COLO829 (cell line): ENCODE measurements at regions not wholly inside any gene's neighbourhood (a gene's known extent, or its start where the extent isn't known, plus 50 kb on each side); places are given as distances from the start of the nearest gene placed in this dataset.
A peak's percentile ranks its signal among the peaks of the same experiment; 100 is the strongest.

ENCODE experiments used
- DNase-seq: peaks from one replicate; pipeline ENCODE4 v3.0.0; 2012; ENCODE audit warnings: low spot score

- no peak for DNase-seq
Measured at GRCh38 chr2:12254280-12254860, 462.4 kb upstream of the TRIB2 start.

- no peak for DNase-seq
Measured at GRCh38 chr2:12256206-12256605, 460.5 kb upstream of the TRIB2 start.

GRCh38 chr2:12257476-12257875, 459.3 kb upstream of the TRIB2 start:
- no peak for DNase-seq

DNA sequence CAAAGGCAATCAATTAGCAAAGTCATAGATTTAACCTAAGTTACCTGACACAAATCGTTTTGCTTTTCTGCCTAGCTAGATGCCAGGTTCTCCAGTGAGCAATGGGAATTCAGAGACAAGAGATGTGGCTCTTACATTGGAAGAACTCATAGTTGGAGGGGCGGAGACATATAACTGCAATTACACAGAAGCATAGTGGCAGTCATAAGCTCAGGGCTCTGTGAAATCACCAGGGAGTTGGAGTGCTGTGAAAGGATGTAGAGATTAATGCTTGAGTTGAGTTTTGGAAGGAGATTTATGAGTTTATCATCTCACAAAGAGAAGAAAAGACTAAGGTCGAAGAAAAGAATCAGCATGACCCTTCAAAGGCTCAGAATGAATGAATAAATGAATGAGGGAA, 457.2 kb upstream of the TRIB2 start:
- no peak for DNase-seq

DNA sequence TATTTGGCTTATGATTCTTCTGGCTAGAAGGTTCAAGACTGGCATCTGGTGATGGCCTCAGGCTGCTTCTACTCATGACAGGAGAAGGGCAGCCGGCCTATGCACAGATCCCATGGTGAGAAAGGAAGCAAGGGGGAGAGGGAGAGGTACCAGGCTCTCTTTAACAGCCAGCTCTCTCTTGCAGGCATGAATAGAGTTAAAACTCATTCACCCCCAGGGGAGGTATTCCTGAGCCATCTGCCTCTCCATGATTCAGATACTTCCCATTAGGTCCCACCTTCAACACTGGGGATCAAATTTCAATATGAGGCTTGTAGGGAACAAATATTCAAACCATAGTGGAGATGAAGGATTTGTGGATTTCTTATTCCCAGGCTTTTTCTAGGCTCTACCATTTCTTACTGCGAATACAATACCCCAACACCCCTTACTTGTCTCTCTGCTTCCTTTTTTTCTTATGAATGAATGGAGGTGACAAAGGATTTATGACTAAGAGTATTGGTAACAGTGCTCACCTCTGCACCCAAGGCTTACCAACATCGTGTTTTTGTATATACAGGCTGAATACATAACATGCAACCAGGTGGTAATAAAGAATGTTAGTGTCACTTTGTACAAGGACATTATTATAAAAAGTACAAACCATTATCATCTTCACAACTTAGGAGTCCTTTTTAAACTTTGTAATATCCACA, 454.6 kb upstream of the TRIB2 start:
- no peak for DNase-seq

- DNase-seq, result no peak
Measured at GRCh38 chr2:12262681-12263436, 453.9 kb upstream of the TRIB2 start.

- DNase-seq, result no peak
Measured at GRCh38 chr2:12263730-12264129, 453.0 kb upstream of the TRIB2 start.

DNA sequence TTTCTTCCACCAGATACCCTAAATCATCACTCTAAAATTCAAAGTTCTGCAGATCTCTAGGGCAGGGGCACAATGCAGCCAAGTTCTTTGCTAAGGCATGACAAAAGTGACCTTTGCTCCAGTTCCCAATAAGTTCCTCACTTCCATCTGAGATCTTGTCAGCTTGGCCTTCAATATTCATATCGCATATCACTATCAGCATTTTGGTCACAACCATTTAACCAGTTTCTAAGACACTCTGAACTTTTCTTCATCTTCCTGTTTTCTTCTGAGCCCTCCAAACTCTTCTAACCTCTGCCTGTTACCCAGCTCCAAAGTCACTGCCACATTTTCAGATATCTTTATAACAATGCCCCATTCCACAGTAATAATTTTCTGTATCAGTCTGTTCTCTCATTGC, 452.6 kb upstream of the TRIB2 start:
- DNase-seq, result no peak

DNA sequence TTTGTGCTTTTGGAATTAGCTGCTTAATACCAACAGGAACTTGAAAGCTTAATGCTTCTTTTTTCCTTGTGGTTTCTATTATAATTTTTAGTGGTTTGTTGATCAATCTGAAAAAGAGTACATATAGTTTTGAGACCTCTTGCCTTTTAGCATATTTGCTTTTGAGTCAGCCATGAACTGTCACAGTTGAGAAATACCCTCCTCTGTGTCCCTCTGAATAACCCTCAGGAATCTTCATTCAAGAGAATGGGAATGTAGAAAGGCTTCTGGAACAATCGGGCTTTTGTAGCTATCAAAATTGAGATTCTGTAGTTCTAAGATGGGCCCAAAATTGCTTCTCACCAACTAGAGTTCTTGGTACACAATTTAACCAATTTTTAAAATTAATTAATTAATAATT, 451.1 kb upstream of the TRIB2 start:
- DNase-seq, result peak; percentile 39

GRCh38 chr2:12267042-12267441, 449.7 kb upstream of the TRIB2 start:
- DNase-seq, result no peak

DNA sequence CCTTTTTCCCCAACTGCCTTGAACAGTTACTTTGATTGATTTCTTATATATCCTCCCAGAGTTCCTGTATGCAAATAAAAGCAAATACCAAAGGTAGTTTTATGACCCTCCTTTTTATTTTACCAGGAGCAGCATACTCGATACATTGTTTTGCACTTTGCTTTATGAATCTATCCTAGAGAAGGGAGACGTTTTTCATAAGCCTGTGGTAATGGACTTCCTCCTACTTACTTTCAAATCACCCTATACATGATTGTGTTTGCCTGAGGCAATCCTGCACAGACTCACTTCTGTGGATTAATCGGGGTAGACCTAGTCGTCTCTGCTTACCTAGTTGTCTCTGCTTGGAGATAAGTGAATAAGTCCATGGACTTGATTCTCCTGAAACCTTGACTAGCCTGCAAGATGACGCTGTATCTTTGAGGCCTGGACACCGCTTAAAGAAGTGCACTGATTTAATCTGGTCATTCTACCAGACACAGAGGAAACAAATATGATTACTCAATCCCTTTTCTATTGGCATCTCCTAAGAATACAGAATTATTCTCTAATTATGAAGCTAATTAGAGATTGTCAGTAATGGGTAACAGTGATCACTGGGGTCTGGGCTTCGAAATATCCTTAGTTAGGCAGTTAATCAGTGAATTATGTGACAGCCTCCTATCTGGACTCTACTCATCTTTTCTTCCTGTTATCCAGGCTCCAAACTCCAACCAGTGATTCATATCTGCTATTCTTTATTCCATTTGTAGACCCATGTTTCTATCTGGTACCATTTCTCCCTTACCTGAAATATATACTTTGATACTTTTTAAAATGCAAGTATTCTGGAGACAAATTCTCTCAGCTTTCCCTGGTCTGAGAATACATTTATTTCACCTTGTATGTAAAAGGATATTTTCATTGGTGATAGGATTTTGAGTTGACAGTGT, 447.4 kb upstream of the TRIB2 start:
- DNase-seq, result no peak

- DNase-seq, result no peak
Measured at GRCh38 chr2:12270876-12271588, 445.7 kb upstream of the TRIB2 start.

DNA sequence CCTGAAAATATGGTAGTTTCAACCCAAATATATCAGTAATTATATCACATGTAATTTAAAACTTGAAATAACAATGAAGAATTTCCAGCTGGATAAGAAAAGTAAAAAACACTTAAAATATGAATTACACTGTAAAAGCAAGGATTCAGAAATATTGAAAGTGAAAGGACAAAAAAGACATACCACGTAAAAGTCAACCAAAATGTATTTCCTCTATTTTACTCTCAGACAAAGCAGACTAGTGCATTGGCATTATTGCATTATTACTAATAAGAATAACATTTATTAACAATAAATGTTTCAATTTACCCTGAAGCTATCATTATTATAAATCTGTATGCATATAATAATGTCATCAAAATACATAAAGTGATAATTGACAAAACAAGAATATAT, 445.1 kb upstream of the TRIB2 start:
- no peak for DNase-seq

DNA sequence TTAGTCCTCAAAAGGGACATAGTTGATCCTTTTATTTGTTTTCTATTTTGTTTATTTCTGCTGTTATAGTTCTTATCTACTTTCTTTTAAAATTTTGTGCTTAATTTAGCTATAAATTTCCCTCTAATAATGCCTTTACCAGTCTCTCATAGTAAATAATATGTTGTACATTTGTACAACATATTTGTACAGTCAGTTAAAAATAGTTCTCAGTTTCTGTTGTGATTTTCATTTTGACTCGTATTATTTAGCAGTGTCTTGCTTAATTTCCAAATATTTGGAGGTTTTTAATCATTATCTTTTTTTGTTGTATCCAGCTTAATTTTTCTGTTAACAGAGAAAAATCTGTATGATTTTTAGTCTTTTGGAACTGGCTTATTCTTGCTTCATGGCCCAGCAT, 443.6 kb upstream of the TRIB2 start:
- no peak for DNase-seq

DNA sequence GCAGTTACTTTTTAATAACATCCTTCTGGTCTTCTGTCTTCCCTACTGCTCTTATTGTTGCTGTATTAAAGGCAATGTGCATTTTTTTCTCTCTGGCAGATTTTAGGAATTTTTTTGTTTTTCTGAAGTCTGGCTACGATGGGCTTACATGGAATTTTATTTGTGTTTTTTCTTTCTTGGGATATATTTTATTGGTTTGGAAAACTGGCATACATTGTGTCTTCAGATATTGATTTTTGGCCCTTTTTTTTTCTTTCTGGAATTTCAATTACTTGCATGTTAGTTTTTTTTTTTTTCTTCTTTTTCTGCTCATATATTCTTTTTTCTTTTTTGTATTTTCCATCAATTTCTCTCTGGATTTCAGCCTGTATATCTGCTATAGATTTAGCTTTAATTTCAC, 442.1 kb upstream of the TRIB2 start:
- DNase-seq, result no peak

DNA sequence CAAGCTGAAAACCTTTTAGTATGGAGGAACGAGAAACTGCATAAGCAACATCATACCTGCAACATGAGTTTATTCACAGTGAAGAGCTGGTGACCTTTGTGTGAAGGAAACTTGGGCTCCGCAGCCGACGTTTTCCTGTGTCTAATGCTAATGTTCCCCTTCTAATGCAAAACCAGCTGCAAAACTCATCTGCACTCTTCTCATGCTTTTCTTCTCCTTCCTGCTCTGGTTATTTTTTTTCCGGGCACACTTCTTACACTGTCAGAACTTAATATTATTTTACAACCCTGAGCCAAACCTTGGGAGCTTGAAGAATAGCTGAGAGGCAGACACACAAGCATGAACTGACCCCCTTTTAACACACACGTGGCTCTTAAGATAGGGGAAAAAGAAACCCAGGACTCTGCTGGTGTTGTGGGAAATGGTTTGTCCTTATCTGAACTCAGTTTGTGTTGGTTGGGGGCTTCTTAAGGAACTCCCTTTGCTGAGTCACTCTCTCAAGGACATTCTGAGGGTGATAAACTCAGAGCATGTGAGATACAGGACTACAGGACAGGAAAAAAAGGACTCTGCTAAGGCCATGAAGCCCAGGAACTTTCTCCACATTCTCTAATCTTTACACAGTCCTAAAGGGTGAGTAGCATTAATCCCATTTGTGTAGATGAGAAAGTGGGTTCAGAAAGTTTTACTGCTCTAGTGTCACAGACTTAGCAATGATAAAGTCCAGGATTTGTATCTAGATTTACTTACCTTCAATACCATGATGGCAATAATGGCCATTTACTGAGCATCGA, 439.3 kb upstream of the TRIB2 start:
- DNase-seq, result no peak

GRCh38 chr2:12278217-12278750, 438.5 kb upstream of the TRIB2 start:
- no peak for DNase-seq

GRCh38 chr2:12282780-12283695, 433.7 kb upstream of the TRIB2 start:
- no peak for DNase-seq

DNA sequence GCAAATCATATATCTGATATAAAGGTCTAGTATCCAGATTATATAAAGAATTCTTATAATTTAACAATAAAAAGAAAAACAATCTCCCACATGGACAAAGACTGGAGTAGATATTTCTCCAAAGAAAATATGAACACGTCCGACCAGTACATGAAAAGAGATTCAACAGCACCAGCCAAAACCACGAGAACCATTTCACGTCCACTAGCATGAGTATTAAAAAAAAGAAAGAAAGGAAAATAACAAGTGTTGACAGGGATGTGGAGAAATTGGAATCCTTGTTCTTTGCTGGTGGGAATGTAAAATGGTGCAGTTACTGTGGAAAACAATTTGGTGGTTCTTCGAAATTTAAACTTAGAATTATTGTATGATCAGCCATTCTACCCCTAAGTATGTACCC, 432.7 kb upstream of the TRIB2 start:
- DNase-seq, result no peak

DNA sequence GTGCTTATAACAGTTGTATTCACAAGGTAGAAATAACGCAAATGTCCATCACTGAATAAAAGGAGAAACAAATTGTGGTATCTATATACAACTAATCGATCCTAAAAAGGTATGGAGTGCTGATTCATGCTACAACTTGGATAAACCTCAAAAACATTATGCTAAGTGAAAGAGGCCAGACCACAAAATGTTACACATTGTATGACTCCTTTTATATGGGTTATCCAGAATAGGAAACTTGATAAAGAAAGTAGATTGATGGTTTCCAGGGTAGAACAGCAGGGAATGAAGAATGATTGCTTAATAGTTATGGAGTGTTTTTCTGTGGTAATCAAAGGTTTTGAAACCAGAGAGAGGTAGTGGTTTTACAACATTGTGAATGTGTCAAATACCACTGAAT, 432.2 kb upstream of the TRIB2 start:
- no peak for DNase-seq
